IPS-20b (cell line): ENCODE measurements at regions not wholly inside any gene's neighbourhood (a gene's known extent, or its start where the extent isn't known, plus 50 kb on each side); places are given as distances from the start of the nearest gene placed in this dataset.

Source experiments
- H3K27ac ChIP-seq: one replicate; pipeline ENCODE4 v1.5.1; 2013; ENCODE audit warnings: low read length
- H3K27me3 ChIP-seq: 2 replicates; pipeline ENCODE4 v1.6.1; 2013; ENCODE audit warnings: mild to moderate bottlenecking, low read length, inconsistent platforms; ENCODE audit not compliant: insufficient read depth
- H3K36me3 ChIP-seq: 2 replicates; pipeline ENCODE4 v1.6.1; 2013; ENCODE audit warnings: low read depth, mild to moderate bottlenecking, inconsistent platforms, low read length, moderate library complexity; ENCODE audit not compliant: insufficient read depth
- H3K4me1 ChIP-seq: 2 replicates; pipeline ENCODE4 v1.6.1; 2013; ENCODE audit warnings: mild to moderate bottlenecking, control low read depth, inconsistent platforms, low read length, moderate library complexity; ENCODE audit not compliant: insufficient read depth
- H3K4me3 ChIP-seq: 2 replicates; pipeline ENCODE4 v1.5.1; 2013; ENCODE audit warnings: mild to moderate bottlenecking, low read length, inconsistent platforms
- H3K9ac ChIP-seq: 2 replicates; pipeline ENCODE4 v1.6.1; 2013; ENCODE audit warnings: low read depth, mild to moderate bottlenecking, inconsistent platforms, low read length, moderate library complexity
- H3K9me3 ChIP-seq: 2 replicates; pipeline ENCODE4 v1.6.1; 2013; ENCODE audit warnings: mild to moderate bottlenecking, low read depth, low read length, inconsistent platforms; ENCODE audit not compliant: insufficient read depth

GRCh38 chr17:81345228-81346089 is 49.8 kb upstream of the BAHCC1 start:
- no peaks in the 10 kb centered on the region; the same call in 1 of the 2 replicates for H3K4me1 ChIP-seq
- peak overlapping the region; percentile 72 for H3K9ac ChIP-seq
- H3K36me3 ChIP-seq = no peaks in the 10 kb centered on the region
- H3K4me3 ChIP-seq = peak overlapping the region; percentile 74
- H3K9me3 ChIP-seq = no peaks in the 10 kb centered on the region; the same call in 1 of the 2 replicates
- H3K27ac ChIP-seq = no peak overlapping the region
- peaks cover 89% of the 10 kb centered on the region for H3K27me3 ChIP-seq
